ENCODE measurements at regions not wholly inside any gene's neighbourhood (a gene's known extent, or its start where the extent isn't known, plus 50 kb on each side); places are given as distances from the start of the nearest gene placed in this dataset.

GRCh38 chr9:89725271-89725670, 120.5 kb downstream of the GADD45G start:
- no peak overlapping the region for H3K4me3 ChIP-seq (ENCODE audit: extremely low read depth in 1 of 4, insufficient read depth in 2 of 4, low read depth in 3 of 4, low read length in 4 of 4)
- no peak for DNase-seq (ENCODE audit: low read depth in 1 of 2, low spot score in 2 of 2)

More at GRCh38 chr9:89725271-89725670, 120.5 kb downstream of the GADD45G start:
- ChIA-PET POLR2A (ENCODE audit: partially characterized antibody) (interaction anchor here (0.9 to 1.0 kb wide), 2 partner anchors 60 to 122 kb away, joined by 3 to 4 read pairs; no protein-coding TSS in a partner anchor), CTCF (ENCODE audit: partially characterized antibody) (interaction anchor here (0.6 to 1.4 kb wide), 3 partner anchors 9 to 370 kb away, joined by 3 to 6 read pairs (median 3); no protein-coding TSS in a partner anchor)
- Histone ChIP-seq H4K8ac (ENCODE audit: extremely low read depth, insufficient read depth, low read length) (no peak overlapping the region), H3K23ac (ENCODE audit: insufficient read length) (no peak overlapping the region), H2BK5ac (ENCODE audit: low read depth, low read length) (no peak overlapping the region), H3K4me1 (replicated peaks in 1 of 4; ENCODE audit: control insufficient read depth in 3 of 4, insufficient read depth in 4 of 4, low read length in 3 of 4) (no peaks in the 10 kb centered on the region; a peak in 1 of 7 replicates), H3K36me3 (ENCODE audit: control insufficient read depth in 2 of 4, insufficient read depth in 4 of 4, low read length in 3 of 4) (no peaks in the 10 kb centered on the region; a peak in 1 of 8 replicates), H2BK120ac (replicated peaks; ENCODE audit: low read depth, low read length) (no peak overlapping the region), H4K91ac (replicated peaks; ENCODE audit: insufficient read length, low read length) (no peak overlapping the region), H3K9ac (replicated peaks in 1 of 4; ENCODE audit: extremely low read depth in 1 of 4, low read depth in 3 of 4, low read length in 3 of 4) (no peak overlapping the region), H3K27me3 (replicated peaks in 1 of 4; ENCODE audit: control insufficient read depth in 3 of 4, extremely low read depth in 1 of 4, insufficient read depth in 3 of 4, low read length in 3 of 4) (no peaks in the 10 kb centered on the region), H3K4ac (replicated peaks; ENCODE audit: insufficient read length, low read depth, low read length) (no peak overlapping the region), H2AFZ (ENCODE audit: low read length) (no peak overlapping the region), H2BK12ac (ENCODE audit: low read depth, low read length) (no peak overlapping the region), H3K18ac (ENCODE audit: extremely low read depth, low read length) (no peak overlapping the region), H3K79me1 (ENCODE audit: low read depth, low read length) (peaks cover 3% of the 10 kb centered on the region), H2BK15ac (ENCODE audit: low read length) (no peak overlapping the region), H4K5ac (ENCODE audit: insufficient read length, low read depth, low read length) (no peak overlapping the region), H3K56ac (replicated peaks; ENCODE audit: insufficient read length, low read depth, low read length) (no peak overlapping the region), H2AK5ac (ENCODE audit: low read depth, low read length) (no peak overlapping the region), H2BK20ac (ENCODE audit: low read length) (no peak overlapping the region), H3K4me2 (ENCODE audit: insufficient read depth in 1 of 2, low read depth in 2 of 2, low read length in 2 of 2) (no peak overlapping the region), H3K14ac (ENCODE audit: insufficient read length) (no peak overlapping the region), H4K20me1 (replicated peaks in 1 of 2; ENCODE audit: control insufficient read depth in 1 of 2, insufficient read depth in 2 of 2, low read length in 2 of 2) (peaks cover 0 to 6% of the 10 kb centered on the region in 2 experiments), H3K79me2 (ENCODE audit: control insufficient read depth in 1 of 2, insufficient read depth in 2 of 2, low read length in 2 of 2) (no peaks in the 10 kb centered on the region), H3K9me3 (ENCODE audit: insufficient read depth in 2 of 2, low read depth in 1 of 2, low read length in 1 of 2) (no peaks in the 10 kb centered on the region), H3K27ac (ENCODE audit: low read depth, low read length) (no peak overlapping the region), H3K23me2 (ENCODE audit: low read depth, low read length) (peaks cover 7% of the 10 kb centered on the region; the same call in 1 of the 2 replicates)
- 96% methylated on average over 1 of the region's 1 CpG; no CpG with 5 or more reads in 1 of the 2 experiments for WGBS, 2 experiments (ENCODE audit: extremely low coverage in 1 of 2, insufficient coverage in 1 of 2, insufficient read length in 1 of 2, insufficient replicate concordance in 2 of 2, low coverage in 1 of 2, low lambda C conversion rate in 2 of 2, missing lambda C conversion rate in 1 of 2)
- no peak for FAIRE-seq
- TF ChIP-seq CBX8 (IDR thresholded peaks at IDR 0.05; ENCODE audit: borderline replicate concordance, low read depth, low read length) (no peak), JUND (IDR thresholded peaks at IDR 0.05; ENCODE audit: low read length) (no peak), EP300 (IDR thresholded peaks at IDR 0.05; ENCODE audit: borderline replicate concordance in 1 of 2, low read depth in 2 of 2, low read length in 2 of 2) (no peak), RFX5 (IDR thresholded peaks at IDR 0.05; ENCODE audit: borderline replicate concordance, low read depth, low read length) (no peak), FOSL1 (IDR thresholded peaks at IDR 0.05; ENCODE audit: insufficient read depth, low read depth, low read length) (no peak), NRF1 (IDR thresholded peaks at IDR 0.05; ENCODE audit: low read depth, low read length) (no peak), TBP (IDR thresholded peaks at IDR 0.05; ENCODE audit: low read depth, low read length) (no peak), CBX5 (IDR thresholded peaks at IDR 0.05; ENCODE audit: low read depth, low read length) (no peak), CREB1 (IDR thresholded peaks at IDR 0.05) (no peak), CHD1 (IDR thresholded peaks at IDR 0.05; ENCODE audit: low read depth, low read length) (no peak), TCF12 (IDR thresholded peaks at IDR 0.05; ENCODE audit: low read depth, low read length) (no peak), SP1 (IDR thresholded peaks at IDR 0.05; ENCODE audit: low read depth, low read length) (no peak), GTF2F1 (IDR thresholded peaks at IDR 0.05; ENCODE audit: borderline replicate concordance, low read depth, low read length) (no peak), KDM5A (IDR thresholded peaks at IDR 0.05; ENCODE audit: low read length) (no peak)

All from H1 (cell line).